ENCODE measurements at regions not wholly inside any gene's neighbourhood (a gene's known extent, or its start where the extent isn't known, plus 50 kb on each side); places are given as distances from the start of the nearest gene placed in this dataset.

GRCh38 chr12:115756804-115757203 lies 520.7 kb downstream of the MED13L start:
- peaks cover 0 to 4% (median 1%) of the 10 kb centered on the region in 4 donors for H3K27me3 ChIP-seq (ENCODE audit: control insufficient read depth in 4 of 4, insufficient read depth in 4 of 4, low read length in 3 of 4)
- no peak overlapping the region for H3K9ac ChIP-seq (ENCODE audit: low read depth in 1 of 2, low read length in 2 of 2)
- no peaks in the 10 kb centered on the region for H3K4me1 ChIP-seq (ENCODE audit: control insufficient read depth in 4 of 4, insufficient read depth in 4 of 4, low read length in 3 of 4)
- WGBS, result 83% methylated on average over 8 of the region's 8 CpGs
- no peak for DNase-seq (ENCODE audit: low spot score)
- H3K27ac ChIP-seq (ENCODE audit: low read depth in 1 of 2, low read length in 2 of 2), result no peak overlapping the region
- no peaks in the 10 kb centered on the region for H3K36me3 ChIP-seq (ENCODE audit: control insufficient read depth in 4 of 4, insufficient read depth in 3 of 4, low read depth in 1 of 4, low read length in 3 of 4)
- H3K4me3 ChIP-seq (ENCODE audit: low read depth in 1 of 3, low read length in 3 of 3), result no peak overlapping the region
- TF ChIP-seq RAD21 (IDR thresholded peaks at IDR 0.05), result no peak
- no peak for TF ChIP-seq EGR1 (IDR thresholded peaks at IDR 0.05; ENCODE audit: low read depth in 2 of 2)
- no peak for TF ChIP-seq FOXA2 (IDR thresholded peaks at IDR 0.05)
- TF ChIP-seq RXRA (IDR thresholded peaks at IDR 0.05), result no peak
- TF ChIP-seq HNF4G (IDR thresholded peaks at IDR 0.05), result no peak
- TF ChIP-seq HNF4A (conservative IDR thresholded peaks at IDR 0.05), result no peak
- TF ChIP-seq, protein P1, sequence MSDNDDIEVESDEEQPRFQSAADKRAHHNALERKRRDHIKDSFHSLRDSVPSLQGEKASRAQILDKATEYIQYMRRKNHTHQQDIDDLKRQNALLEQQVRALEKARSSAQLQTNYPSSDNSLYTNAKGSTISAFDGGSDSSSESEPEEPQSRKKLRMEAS (IDR thresholded peaks at IDR 0.05), result no peak
- no peak for TF ChIP-seq ZBTB33 (IDR thresholded peaks at IDR 0.05)
- TF ChIP-seq GABPA (IDR thresholded peaks at IDR 0.05 in 1 of 2, conservative IDR thresholded peaks at IDR 0.05 in 1 of 2), result no peak
- TF ChIP-seq NR2F2 (IDR thresholded peaks at IDR 0.05), result no peak
- no peak for TF ChIP-seq SP1 (IDR thresholded peaks at IDR 0.05)
- TF ChIP-seq, protein P2, sequence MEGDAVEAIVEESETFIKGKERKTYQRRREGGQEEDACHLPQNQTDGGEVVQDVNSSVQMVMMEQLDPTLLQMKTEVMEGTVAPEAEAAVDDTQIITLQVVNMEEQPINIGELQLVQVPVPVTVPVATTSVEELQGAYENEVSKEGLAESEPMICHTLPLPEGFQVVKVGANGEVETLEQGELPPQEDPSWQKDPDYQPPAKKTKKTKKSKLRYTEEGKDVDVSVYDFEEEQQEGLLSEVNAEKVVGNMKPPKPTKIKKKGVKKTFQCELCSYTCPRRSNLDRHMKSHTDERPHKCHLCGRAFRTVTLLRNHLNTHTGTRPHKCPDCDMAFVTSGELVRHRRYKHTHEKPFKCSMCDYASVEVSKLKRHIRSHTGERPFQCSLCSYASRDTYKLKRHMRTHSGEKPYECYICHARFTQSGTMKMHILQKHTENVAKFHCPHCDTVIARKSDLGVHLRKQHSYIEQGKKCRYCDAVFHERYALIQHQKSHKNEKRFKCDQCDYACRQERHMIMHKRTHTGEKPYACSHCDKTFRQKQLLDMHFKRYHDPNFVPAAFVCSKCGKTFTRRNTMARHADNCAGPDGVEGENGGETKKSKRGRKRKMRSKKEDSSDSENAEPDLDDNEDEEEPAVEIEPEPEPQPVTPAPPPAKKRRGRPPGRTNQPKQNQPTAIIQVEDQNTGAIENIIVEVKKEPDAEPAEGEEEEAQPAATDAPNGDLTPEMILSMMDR (IDR thresholded peaks at IDR 0.05; ENCODE audit: low read depth, low read length, missing input control), result no peak
- TF ChIP-seq ATF3 (IDR thresholded peaks at IDR 0.05), result no peak
- TF ChIP-seq TAF1 (conservative IDR thresholded peaks at IDR 0.05), result no peak
- TF ChIP-seq FOXA1 (IDR thresholded peaks at IDR 0.05), result no peak
- no peak for TF ChIP-seq REST (IDR thresholded peaks at IDR 0.05)
- TF ChIP-seq YY1 (IDR thresholded peaks at IDR 0.05), result no peak
- TF ChIP-seq JUND (IDR thresholded peaks at IDR 0.05), result no peak
- H3K9me3 ChIP-seq (ENCODE audit: control insufficient read depth in 4 of 4, low read length in 3 of 4), result no peaks in the 10 kb centered on the region

All from liver (tissue), 8 donors.